Lower leg skin (tissue), 4 donors: ENCODE measurements at regions not wholly inside any gene's neighbourhood (a gene's known extent, or its start where the extent isn't known, plus 50 kb on each side); places are given as distances from the start of the nearest gene placed in this dataset.

ENCODE experiments used
- DNase-seq, 2 donors: peaks; one replicate each; pipeline ENCODE4 v3.0.0-alpha.2; 2019; ENCODE audit warnings: low spot score in 2 of 2
- H3K4me3 ChIP-seq: fragments of 200-600 bp; sonication (generic); 2 replicates; pipeline ENCODE4 v1.5.1; 2017; ENCODE audit warnings: mild to moderate bottlenecking, low read depth; ENCODE audit not compliant: poor library complexity, severe bottlenecking
- CTCF ChIP-seq, 3 donors: fragments of 450-650 bp; IDR thresholded peaks; one replicate each; pipeline ENCODE4 v1.5.1; 2016; ENCODE audit warnings: antibody characterized with exemption in 3 of 3, mild to moderate bottlenecking in 3 of 3, moderate library complexity in 2 of 3
- POLR2A ChIP-seq, 2 donors: fragments of 450-650 bp; IDR thresholded peaks; one replicate each; pipeline ENCODE4 v1.6.1; 2016 to 2017; ENCODE audit warnings: antibody characterized with exemption in 2 of 2, mild to moderate bottlenecking in 1 of 2, moderate library complexity in 1 of 2
- WGBS, 2 donors: methylation state at CpG; one replicate each; pipeline ENCODE4 v1.1.5; 2018; 5-methylcytosine and 5-hydroxymethylcytosine counted together
- intact Hi-C: fragments of 100-400 bp; cut with DNase I; formaldehyde crosslinking; loops from one replicate; pipeline ENCODE4 v1.15.0; 2023; ENCODE audit warnings: low total_unique reads

GRCh38 chr2:181172676-181173075, 192.3 kb downstream of the UBE2E3 start:
- no peak for TF ChIP-seq POLR2A (IDR thresholded peaks at IDR 0.05)
- no peak for TF ChIP-seq CTCF (IDR thresholded peaks at IDR 0.05)
- WGBS, 2 donors = 87 to 92% methylated on average over 3 of the region's 3 CpGs
- no peak for DNase-seq
- intact Hi-C loops = no loop called here
- no peak overlapping the region for H3K4me3 ChIP-seq

- TF ChIP-seq CTCF (IDR thresholded peaks at IDR 0.05) (no peak), POLR2A (IDR thresholded peaks at IDR 0.05) (no peak)
- no peak for DNase-seq
- H3K4me3 ChIP-seq = no peak overlapping the region
- WGBS, 2 donors = 20 to 36% methylated on average over 5 of the region's 5 CpGs
- intact Hi-C loops = no loop called here
Observed at GRCh38 chr2:181174611-181175580, 194.5 kb downstream of the UBE2E3 start.

- intact Hi-C loops = no loop called here
- no peak overlapping the region for H3K4me3 ChIP-seq
- WGBS, 2 donors = 57 to 58% methylated on average over 1 of the region's 1 CpG
- TF ChIP-seq POLR2A (IDR thresholded peaks at IDR 0.05) (no peak), CTCF (IDR thresholded peaks at IDR 0.05) (no peak)
- DNase-seq = no peak
Observed at GRCh38 chr2:181176540-181176939, 196.1 kb downstream of the UBE2E3 start.

- no peak overlapping the region for H3K4me3 ChIP-seq
- no peak for DNase-seq
- intact Hi-C loops = no loop called here
- TF ChIP-seq POLR2A (IDR thresholded peaks at IDR 0.05) (no peak), CTCF (IDR thresholded peaks at IDR 0.05) (no peak)
Observed at GRCh38 chr2:181177376-181177775, 197.0 kb downstream of the UBE2E3 start.

- H3K4me3 ChIP-seq = no peak overlapping the region
- DNase-seq = no peak
- intact Hi-C loops = no loop called here
- TF ChIP-seq CTCF (IDR thresholded peaks at IDR 0.05) (no peak), POLR2A (IDR thresholded peaks at IDR 0.05) (no peak)
Observed at GRCh38 chr2:181178130-181178529, 197.7 kb downstream of the UBE2E3 start.
